ENCODE measurements at regions not wholly inside any gene's neighbourhood (a gene's known extent, or its start where the extent isn't known, plus 50 kb on each side); places are given as distances from the start of the nearest gene placed in this dataset.

GRCh38 chr5:104247260-104247659 is 684.7 kb upstream of the NUDT12 start:
- Histone ChIP-seq H3K4me3 (ENCODE audit: low read depth, low read length, poor library complexity, severe bottlenecking) (no peak overlapping the region), H3K9ac (ENCODE audit: low read length) (no peak overlapping the region), H2AFZ (ENCODE audit: low read length) (no peak overlapping the region), H3K79me2 (ENCODE audit: insufficient read depth, low read length) (no peaks in the 10 kb centered on the region), H4K20me1 (ENCODE audit: insufficient read depth, low read length) (no peaks in the 10 kb centered on the region), H3F3A (ENCODE audit: insufficient read depth, low read length) (no peaks in the 10 kb centered on the region), H3K36me3 (ENCODE audit: insufficient read depth, low read length) (no peaks in the 10 kb centered on the region), H3K27ac (ENCODE audit: low read depth, low read length, poor library complexity, severe bottlenecking) (no peak overlapping the region), H3K4me2 (ENCODE audit: low read length) (no peak overlapping the region), H3K9me2 (ENCODE audit: low read depth, low read length) (no peaks in the 10 kb centered on the region), H3K27me3 (ENCODE audit: insufficient read depth, low read length) (no peaks in the 10 kb centered on the region), H3K4me1 (ENCODE audit: insufficient read depth, low read length, severe bottlenecking) (no peaks in the 10 kb centered on the region), H3K9me3 (ENCODE audit: low read length) (no peaks in the 10 kb centered on the region)
- TF ChIP-seq EZH2 (IDR thresholded peaks at IDR 0.05; ENCODE audit: borderline replicate concordance, low read length) (no peak), CTCF (IDR thresholded peaks at IDR 0.05; ENCODE audit: low read length) (no peak)

GRCh38 chr5:104241046-104241445 is 678.5 kb upstream of the NUDT12 start:
- H4K20me1 ChIP-seq (ENCODE audit: insufficient read depth, low read length), result no peaks in the 10 kb centered on the region
- no peaks in the 10 kb centered on the region for H3K27me3 ChIP-seq (ENCODE audit: insufficient read depth, low read length)
- no peaks in the 10 kb centered on the region for H3K9me3 ChIP-seq (ENCODE audit: low read length)
- no peak overlapping the region for H3K4me3 ChIP-seq (ENCODE audit: low read depth, low read length, poor library complexity, severe bottlenecking)
- no peaks in the 10 kb centered on the region for H3K79me2 ChIP-seq (ENCODE audit: insufficient read depth, low read length)
- no peak overlapping the region for H3K4me2 ChIP-seq (ENCODE audit: low read length)
- no peaks in the 10 kb centered on the region for H3F3A ChIP-seq (ENCODE audit: insufficient read depth, low read length)
- no peak for TF ChIP-seq EZH2 (IDR thresholded peaks at IDR 0.05; ENCODE audit: borderline replicate concordance, low read length)
- TF ChIP-seq CTCF (IDR thresholded peaks at IDR 0.05; ENCODE audit: low read length), result no peak
- H3K36me3 ChIP-seq (ENCODE audit: insufficient read depth, low read length), result no peaks in the 10 kb centered on the region
- H2AFZ ChIP-seq (ENCODE audit: low read length), result no peak overlapping the region
- no peak overlapping the region for H3K9ac ChIP-seq (ENCODE audit: low read length)
- no peak overlapping the region for H3K27ac ChIP-seq (ENCODE audit: low read depth, low read length, poor library complexity, severe bottlenecking)
- H3K9me2 ChIP-seq (ENCODE audit: low read depth, low read length), result no peaks in the 10 kb centered on the region
- no peaks in the 10 kb centered on the region for H3K4me1 ChIP-seq (ENCODE audit: insufficient read depth, low read length, severe bottlenecking)

GRCh38 chr5:104237586-104237985 is 675.0 kb upstream of the NUDT12 start:
- H3K4me1 ChIP-seq (ENCODE audit: insufficient read depth, low read length, severe bottlenecking), result no peaks in the 10 kb centered on the region
- no peak overlapping the region for H3K9ac ChIP-seq (ENCODE audit: low read length)
- no peak overlapping the region for H2AFZ ChIP-seq (ENCODE audit: low read length)
- no peak overlapping the region for H3K4me2 ChIP-seq (ENCODE audit: low read length)
- H3K9me2 ChIP-seq (ENCODE audit: low read depth, low read length), result no peaks in the 10 kb centered on the region
- no peaks in the 10 kb centered on the region for H4K20me1 ChIP-seq (ENCODE audit: insufficient read depth, low read length)
- no peaks in the 10 kb centered on the region for H3K27me3 ChIP-seq (ENCODE audit: insufficient read depth, low read length)
- no peak for TF ChIP-seq CTCF (IDR thresholded peaks at IDR 0.05; ENCODE audit: low read length)
- TF ChIP-seq EZH2 (IDR thresholded peaks at IDR 0.05; ENCODE audit: borderline replicate concordance, low read length), result no peak
- no peaks in the 10 kb centered on the region for H3K36me3 ChIP-seq (ENCODE audit: insufficient read depth, low read length)
- no peaks in the 10 kb centered on the region for H3F3A ChIP-seq (ENCODE audit: insufficient read depth, low read length)
- no peak overlapping the region for H3K4me3 ChIP-seq (ENCODE audit: low read depth, low read length, poor library complexity, severe bottlenecking)
- no peak overlapping the region for H3K27ac ChIP-seq (ENCODE audit: low read depth, low read length, poor library complexity, severe bottlenecking)
- H3K79me2 ChIP-seq (ENCODE audit: insufficient read depth, low read length), result no peaks in the 10 kb centered on the region
- H3K9me3 ChIP-seq (ENCODE audit: low read length), result no peaks in the 10 kb centered on the region
